ENCODE measurements at regions not wholly inside any gene's neighbourhood (a gene's known extent, or its start where the extent isn't known, plus 50 kb on each side); places are given as distances from the start of the nearest gene placed in this dataset.

DNA sequence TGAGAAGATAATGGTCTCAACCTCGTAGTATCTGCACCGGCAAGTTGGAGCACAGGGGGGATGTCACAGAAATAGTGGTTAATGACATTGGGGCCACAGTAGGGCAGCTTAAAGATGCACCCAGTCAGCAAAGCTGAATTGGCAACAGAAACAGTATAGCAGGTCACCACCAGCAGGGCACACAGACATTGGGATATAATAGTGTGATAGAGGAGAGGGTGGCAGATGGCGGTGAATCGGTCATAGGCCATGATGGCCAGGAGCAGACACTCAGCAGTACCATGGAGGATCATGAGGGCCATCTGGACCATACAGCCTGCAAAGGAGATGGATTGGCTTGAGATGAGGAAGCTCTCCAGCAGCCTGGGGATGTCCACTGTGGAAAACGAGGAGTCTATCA is 106.0 kb upstream of the OR9Q1 start:
- Histone ChIP-seq H4K20me1 (ENCODE audit: insufficient read depth, poor library complexity, severe bottlenecking) (no peaks in the 10 kb centered on the region), H3K27me3 (no peaks in the 10 kb centered on the region), H2AFZ (no peak overlapping the region), H3K4me2 (no peak overlapping the region), H3K9me2 (replicated peaks; ENCODE audit: insufficient read depth) (no peaks in the 10 kb centered on the region), H3K79me2 (no peaks in the 10 kb centered on the region), H3K4me3 (no peak overlapping the region), H3K4me1 (ENCODE audit: insufficient read depth) (no peaks in the 10 kb centered on the region), H3K27ac (no peak overlapping the region), H3K36me3 (replicated peaks; ENCODE audit: insufficient read depth, low read depth) (no peaks in the 10 kb centered on the region), H3K9me3 (ENCODE audit: low read depth) (no peaks in the 10 kb centered on the region)
- 85% methylated on average over 5 of the region's 5 CpGs for WGBS (ENCODE audit: low lambda C conversion rate, missing lambda C conversion rate)
- DNase-seq (ENCODE audit: low spot score), result no peak
- no peak for TF ChIP-seq EZH2phosphoT487 (IDR thresholded peaks at IDR 0.05; ENCODE audit: low read depth, severe bottlenecking, unreplicated experiment)
- TF ChIP-seq, protein P1, sequence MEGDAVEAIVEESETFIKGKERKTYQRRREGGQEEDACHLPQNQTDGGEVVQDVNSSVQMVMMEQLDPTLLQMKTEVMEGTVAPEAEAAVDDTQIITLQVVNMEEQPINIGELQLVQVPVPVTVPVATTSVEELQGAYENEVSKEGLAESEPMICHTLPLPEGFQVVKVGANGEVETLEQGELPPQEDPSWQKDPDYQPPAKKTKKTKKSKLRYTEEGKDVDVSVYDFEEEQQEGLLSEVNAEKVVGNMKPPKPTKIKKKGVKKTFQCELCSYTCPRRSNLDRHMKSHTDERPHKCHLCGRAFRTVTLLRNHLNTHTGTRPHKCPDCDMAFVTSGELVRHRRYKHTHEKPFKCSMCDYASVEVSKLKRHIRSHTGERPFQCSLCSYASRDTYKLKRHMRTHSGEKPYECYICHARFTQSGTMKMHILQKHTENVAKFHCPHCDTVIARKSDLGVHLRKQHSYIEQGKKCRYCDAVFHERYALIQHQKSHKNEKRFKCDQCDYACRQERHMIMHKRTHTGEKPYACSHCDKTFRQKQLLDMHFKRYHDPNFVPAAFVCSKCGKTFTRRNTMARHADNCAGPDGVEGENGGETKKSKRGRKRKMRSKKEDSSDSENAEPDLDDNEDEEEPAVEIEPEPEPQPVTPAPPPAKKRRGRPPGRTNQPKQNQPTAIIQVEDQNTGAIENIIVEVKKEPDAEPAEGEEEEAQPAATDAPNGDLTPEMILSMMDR (IDR thresholded peaks at IDR 0.05; ENCODE audit: poor library complexity), result no peak
- no peak for TF ChIP-seq EZH2 (IDR thresholded peaks at IDR 0.05; ENCODE audit: borderline replicate concordance)

DNA sequence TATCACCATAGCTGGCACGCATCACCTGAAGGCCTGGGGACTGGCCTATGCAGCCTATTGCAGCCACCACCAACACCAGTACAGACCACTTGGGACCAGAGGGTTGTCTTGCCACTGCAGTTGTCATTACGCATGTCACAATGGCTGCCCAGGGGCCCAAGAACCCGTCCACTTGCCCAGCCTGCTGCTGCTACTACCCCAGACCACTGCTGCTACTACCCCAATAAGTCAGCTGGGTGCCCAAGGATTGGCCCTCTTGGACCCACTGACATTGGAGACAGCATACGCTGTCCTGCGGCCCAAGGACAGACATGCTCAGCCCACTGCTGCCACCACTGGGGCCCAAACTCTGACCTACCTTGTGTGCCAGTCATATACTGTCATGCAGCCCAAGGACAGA is 102.7 kb upstream of the OR9Q1 start:
- Histone ChIP-seq H2AFZ (no peak overlapping the region), H3K4me3 (no peak overlapping the region), H3K9me2 (replicated peaks; ENCODE audit: insufficient read depth) (no peaks in the 10 kb centered on the region), H3K4me2 (no peak overlapping the region), H3K79me2 (no peaks in the 10 kb centered on the region), H3K27ac (no peak overlapping the region), H3K9me3 (ENCODE audit: low read depth) (no peaks in the 10 kb centered on the region), H4K20me1 (ENCODE audit: insufficient read depth, poor library complexity, severe bottlenecking) (no peaks in the 10 kb centered on the region), H3K27me3 (no peaks in the 10 kb centered on the region), H3K36me3 (replicated peaks; ENCODE audit: insufficient read depth, low read depth) (no peaks in the 10 kb centered on the region), H3K4me1 (ENCODE audit: insufficient read depth) (no peaks in the 10 kb centered on the region)
- TF ChIP-seq EZH2phosphoT487 (IDR thresholded peaks at IDR 0.05; ENCODE audit: low read depth, severe bottlenecking, unreplicated experiment) (no peak), EZH2 (IDR thresholded peaks at IDR 0.05; ENCODE audit: borderline replicate concordance) (no peak)
- TF ChIP-seq, protein P1 (IDR thresholded peaks at IDR 0.05; ENCODE audit: poor library complexity), result no peak
- 86% methylated on average over 5 of the region's 5 CpGs for WGBS (ENCODE audit: low lambda C conversion rate, missing lambda C conversion rate)
- DNase-seq (ENCODE audit: low spot score), result no peak

GRCh38 chr11:57932105-57932504 is 91.6 kb upstream of the OR9Q1 start:
- H3K4me1 ChIP-seq (ENCODE audit: insufficient read depth), result no peaks in the 10 kb centered on the region
- H3K4me3 ChIP-seq, result no peak overlapping the region
- no peak overlapping the region for H2AFZ ChIP-seq
- H3K27ac ChIP-seq, result no peak overlapping the region
- no peak for DNase-seq (ENCODE audit: low spot score)
- no peaks in the 10 kb centered on the region for H3K79me2 ChIP-seq
- no peaks in the 10 kb centered on the region for H3K9me2 ChIP-seq (replicated peaks; ENCODE audit: insufficient read depth)
- no peaks in the 10 kb centered on the region for H3K36me3 ChIP-seq (replicated peaks; ENCODE audit: insufficient read depth, low read depth)
- H4K20me1 ChIP-seq (ENCODE audit: insufficient read depth, poor library complexity, severe bottlenecking), result no peaks in the 10 kb centered on the region
- 87% methylated on average over 2 of the region's 2 CpGs for WGBS (ENCODE audit: low lambda C conversion rate, missing lambda C conversion rate)
- no peak overlapping the region for H3K4me2 ChIP-seq
- no peaks in the 10 kb centered on the region for H3K27me3 ChIP-seq
- TF ChIP-seq EZH2phosphoT487 (IDR thresholded peaks at IDR 0.05; ENCODE audit: low read depth, severe bottlenecking, unreplicated experiment), result no peak
- TF ChIP-seq EZH2 (IDR thresholded peaks at IDR 0.05; ENCODE audit: borderline replicate concordance), result no peak
- TF ChIP-seq, protein P1 (IDR thresholded peaks at IDR 0.05; ENCODE audit: poor library complexity), result no peak
- no peaks in the 10 kb centered on the region for H3K9me3 ChIP-seq (ENCODE audit: low read depth)
